Stimulated activated CD4-positive, alpha-beta T cell treated with anti-CD3 and anti-CD28 coated beads, Interleukin-15, amount 100 ng/mL, for 24 hours (primary cell): ENCODE measurements at regions not wholly inside any gene's neighbourhood (a gene's known extent, or its start where the extent isn't known, plus 50 kb on each side); places are given as distances from the start of the nearest gene placed in this dataset.
"Not testable (repeated sequence)": the region's sequence is repeated elsewhere in the genome, so short reads cannot be mapped to it uniquely, and the experiment has no call there.

Experiments
- DNase-seq: peaks from one replicate; pipeline ENCODE4 v3.0.0-alpha.2; 2020

GRCh38 chr1:82152356-82153271 is 351.9 kb downstream of the ADGRL2 start:
- no peak for DNase-seq

- no peak for DNase-seq
Measured at GRCh38 chr1:82145656-82146055, 344.9 kb downstream of the ADGRL2 start.

- DNase-seq = no peak
Measured at GRCh38 chr1:82143108-82143833, 342.5 kb downstream of the ADGRL2 start.

- no peak for DNase-seq
Measured at GRCh38 chr1:82141390-82141789, 340.7 kb downstream of the ADGRL2 start.

GRCh38 chr1:82139751-82140468 is 339.2 kb downstream of the ADGRL2 start:
- no peak for DNase-seq

GRCh38 chr1:82136351-82136750 is 335.6 kb downstream of the ADGRL2 start:
- not testable (repeated sequence) for DNase-seq

- DNase-seq = no peak
Measured at GRCh38 chr1:82125866-82126265, 325.1 kb downstream of the ADGRL2 start.

- DNase-seq = no peak
Measured at GRCh38 chr1:82125119-82125518, 324.4 kb downstream of the ADGRL2 start.

GRCh38 chr1:82121421-82121820 is 320.7 kb downstream of the ADGRL2 start:
- DNase-seq = no peak

GRCh38 chr1:82116105-82116504 is 315.4 kb downstream of the ADGRL2 start:
- DNase-seq = no peak

GRCh38 chr1:82114887-82115286 is 314.2 kb downstream of the ADGRL2 start:
- no peak for DNase-seq

GRCh38 chr1:82110366-82111254 is 309.9 kb downstream of the ADGRL2 start:
- no peak for DNase-seq

- no peak for DNase-seq
Measured at GRCh38 chr1:82108843-82109242, 308.1 kb downstream of the ADGRL2 start.

GRCh38 chr1:82106672-82107071 is 305.9 kb downstream of the ADGRL2 start:
- DNase-seq = no peak

GRCh38 chr1:82099170-82099569 is 298.4 kb downstream of the ADGRL2 start:
- no peak for DNase-seq

GRCh38 chr1:82094136-82094535 is 293.4 kb downstream of the ADGRL2 start:
- no peak for DNase-seq

- no peak for DNase-seq
Measured at GRCh38 chr1:82091729-82092128, 291.0 kb downstream of the ADGRL2 start.

- no peak for DNase-seq
Measured at GRCh38 chr1:82091265-82091664, 290.5 kb downstream of the ADGRL2 start.

- no peak for DNase-seq
Measured at GRCh38 chr1:82090104-82090503, 289.4 kb downstream of the ADGRL2 start.

GRCh38 chr1:82086739-82087138 is 286.0 kb downstream of the ADGRL2 start:
- no peak for DNase-seq

- no peak for DNase-seq
Measured at GRCh38 chr1:82079607-82080006, 278.9 kb downstream of the ADGRL2 start.

GRCh38 chr1:82073659-82074058 is 272.9 kb downstream of the ADGRL2 start:
- DNase-seq = no peak
